ENCODE measurements at regions not wholly inside any gene's neighbourhood (a gene's known extent, or its start where the extent isn't known, plus 50 kb on each side); places are given as distances from the start of the nearest gene placed in this dataset.

- Histone ChIP-seq H3K9me3 (ENCODE audit: control insufficient read depth, insufficient read depth, low read length) (peaks cover 6% of the 10 kb centered on the region), H3K4me3 (ENCODE audit: low read depth, low read length) (peak overlapping the region; percentile 79), H3K27me3 (ENCODE audit: control insufficient read depth, insufficient read depth, low read length) (peaks cover 29% of the 10 kb centered on the region), H3K27ac (ENCODE audit: low read depth, low read length) (peak overlapping the region; percentile 31)
- ChIA-PET POLR2A (interaction anchor here (0.7 kb wide), 3 partner anchors 448 to 524 kb away, joined by 3 to 4 read pairs (median 3); no protein-coding TSS in a partner anchor), CTCF (no interaction called here)
- peak; percentile 60 for DNase-seq (ENCODE audit: low read depth, low spot score)
- no peak for TF ChIP-seq CTCF (IDR thresholded peaks at IDR 0.05; ENCODE audit: low read depth, low read length)
Observed at GRCh38 chr7:114085592-114086501, 167.0 kb upstream of the PPP1R3A start.

GRCh38 chr7:114085313-114085591, 166.4 kb upstream of the PPP1R3A start:
- DNase-seq (ENCODE audit: low read depth, low spot score): no peak
- peaks cover 6% of the 10 kb centered on the region for H3K9me3 ChIP-seq (ENCODE audit: control insufficient read depth, insufficient read depth, low read length)
- H3K4me3 ChIP-seq (ENCODE audit: low read depth, low read length): peak overlapping the region; percentile 79
- CTCF ChIA-PET: no interaction called here
- TF ChIP-seq CTCF (IDR thresholded peaks at IDR 0.05; ENCODE audit: low read depth, low read length): no peak
- H3K27ac ChIP-seq (ENCODE audit: low read depth, low read length): peak overlapping the region; percentile 34
- peaks cover 29% of the 10 kb centered on the region for H3K27me3 ChIP-seq (ENCODE audit: control insufficient read depth, insufficient read depth, low read length)
- POLR2A ChIA-PET: no interaction called here

- DNase-seq (ENCODE audit: low read depth, low spot score): no peak
- ChIA-PET POLR2A (no interaction called here), CTCF (interaction anchor here (0.6 to 1.9 kb wide), 5 partner anchors 64 to 1767 kb away, joined by 3 to 5 read pairs (median 3); no protein-coding TSS in a partner anchor)
- Histone ChIP-seq H3K9me3 (ENCODE audit: control insufficient read depth, insufficient read depth, low read length) (peaks cover 6% of the 10 kb centered on the region), H3K27ac (ENCODE audit: low read depth, low read length) (no peak overlapping the region), H3K4me3 (ENCODE audit: low read depth, low read length) (peak overlapping the region; percentile 79), H3K27me3 (ENCODE audit: control insufficient read depth, insufficient read depth, low read length) (peaks cover 29% of the 10 kb centered on the region)
- no peak for TF ChIP-seq CTCF (IDR thresholded peaks at IDR 0.05; ENCODE audit: low read depth, low read length)
Observed at GRCh38 chr7:114084472-114085312, 165.9 kb upstream of the PPP1R3A start.

GRCh38 chr7:114084002-114084471, 165.2 kb upstream of the PPP1R3A start:
- TF ChIP-seq CTCF (IDR thresholded peaks at IDR 0.05; ENCODE audit: low read depth, low read length): no peak
- H3K27ac ChIP-seq (ENCODE audit: low read depth, low read length): no peak overlapping the region
- POLR2A ChIA-PET: no interaction called here
- peaks cover 29% of the 10 kb centered on the region for H3K27me3 ChIP-seq (ENCODE audit: control insufficient read depth, insufficient read depth, low read length)
- DNase-seq (ENCODE audit: low read depth, low spot score): no peak
- H3K4me3 ChIP-seq (ENCODE audit: low read depth, low read length): no peak overlapping the region
- CTCF ChIA-PET: interaction anchor here (0.6 to 1.9 kb wide), 5 partner anchors 64 to 1768 kb away, joined by 3 to 5 read pairs (median 3); no protein-coding TSS in a partner anchor
- peaks cover 6% of the 10 kb centered on the region for H3K9me3 ChIP-seq (ENCODE audit: control insufficient read depth, insufficient read depth, low read length)

Measured in AG04450 (cell line).